ENCODE measurements at regions not wholly inside any gene's neighbourhood (a gene's known extent, or its start where the extent isn't known, plus 50 kb on each side); places are given as distances from the start of the nearest gene placed in this dataset.

DNA sequence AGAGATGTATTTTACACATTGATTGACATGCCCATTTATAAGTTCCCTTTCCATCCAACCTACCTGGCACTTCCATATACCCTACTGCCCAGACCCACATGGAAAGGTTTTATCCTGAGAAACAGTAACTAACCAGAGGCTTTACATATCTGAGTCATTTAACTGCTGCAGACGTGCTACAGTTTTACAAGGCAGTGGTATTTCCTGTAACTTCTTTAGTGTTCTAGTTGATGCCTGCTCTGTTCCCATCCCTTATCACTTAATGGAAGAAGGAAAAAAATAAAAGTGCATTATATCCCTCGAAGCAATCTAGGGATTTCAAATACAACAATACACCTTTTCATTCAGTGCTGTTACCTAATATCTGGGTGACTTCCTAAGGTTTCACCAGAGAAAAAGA is 107.1 kb downstream of the TMCO5A start:
- Histone ChIP-seq H3K4me3 (replicated peaks in 1 of 3; ENCODE audit: insufficient read depth in 1 of 3, low read depth in 1 of 3, low read length in 3 of 3) (no peak overlapping the region), H3K79me2 (ENCODE audit: control insufficient read depth, insufficient read depth, low read length) (no peaks in the 10 kb centered on the region), H2AFZ (ENCODE audit: low read depth, low read length) (no peak overlapping the region), H3K9me3 (replicated peaks; ENCODE audit: control insufficient read depth, insufficient read depth, low read length) (no peaks in the 10 kb centered on the region), H3K4me1 (ENCODE audit: control insufficient read depth, extremely low read depth, insufficient read depth, low read length) (peaks cover 23% of the 10 kb centered on the region), H3K27ac (ENCODE audit: insufficient read depth, low read depth, low read length) (no peak overlapping the region), H3K9me1 (replicated peaks; ENCODE audit: control insufficient read depth, extremely low read depth, insufficient read depth, low read length) (no peaks in the 10 kb centered on the region), H3K36me3 (ENCODE audit: control insufficient read depth in 2 of 2, extremely low read depth in 1 of 2, insufficient read depth in 2 of 2, low read length in 2 of 2) (no peaks in the 10 kb centered on the region), H4K20me1 (replicated peaks; ENCODE audit: control insufficient read depth, extremely low read depth, insufficient read depth, low read length) (no peaks in the 10 kb centered on the region), H3K27me3 (ENCODE audit: control insufficient read depth in 2 of 2, insufficient read depth in 2 of 2, low read length in 2 of 2) (no peaks in the 10 kb centered on the region), H3K4me2 (ENCODE audit: insufficient read depth, low read length) (no peak overlapping the region), H3K9ac (replicated peaks; ENCODE audit: extremely low read depth, insufficient read depth, low read length) (no peak overlapping the region)
- FAIRE-seq, result peak; percentile 92
- intact Hi-C loops (cut with micrococcal nuclease), result no loop called here
- DNase-seq (ENCODE audit: low read depth, low spot score), result peak; percentile 52
- BruUV-seq (replicated peaks), result no TSS peak
- POLR2A ChIA-PET, result no interaction called here
- TF ChIP-seq FOS (IDR thresholded peaks at IDR 0.05; ENCODE audit: borderline replicate concordance, insufficient read depth, low read length) (peak; percentile 66), POLR2A (IDR thresholded peaks at IDR 0.05; ENCODE audit: low read depth, low read length) (no peak)
- CTCF ChIA-PET, result interaction anchor here (1.0 to 1.1 kb wide), 2 partner anchors 28 to 31 kb away, joined by 3 read pairs; no protein-coding TSS in a partner anchor
- dilution Hi-C loops (cut with MboI; ENCODE audit: extremely low pct_ligation_motif_present, low sequenced_read_pairs), result no loop called here

DNA sequence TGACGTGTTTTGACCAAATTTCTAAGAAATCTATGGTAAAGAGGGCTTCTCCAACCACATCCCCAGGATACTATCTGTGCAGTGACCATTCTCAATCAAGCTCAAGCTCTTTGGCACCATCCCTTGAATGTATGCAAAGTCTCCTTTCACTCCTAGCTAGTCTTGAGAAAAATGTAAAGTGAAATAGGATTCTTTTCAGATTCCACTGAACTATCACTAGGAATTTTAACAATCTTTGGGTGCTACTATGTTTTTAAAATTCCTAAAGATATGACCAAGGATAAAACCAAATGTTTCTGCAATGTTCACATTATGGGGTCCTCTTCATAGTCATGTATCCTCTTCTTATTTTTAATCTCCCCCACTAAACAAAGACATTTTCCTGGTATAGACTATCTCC is 107.8 kb downstream of the TMCO5A start:
- no peak for FAIRE-seq
- TF ChIP-seq, protein P1, sequence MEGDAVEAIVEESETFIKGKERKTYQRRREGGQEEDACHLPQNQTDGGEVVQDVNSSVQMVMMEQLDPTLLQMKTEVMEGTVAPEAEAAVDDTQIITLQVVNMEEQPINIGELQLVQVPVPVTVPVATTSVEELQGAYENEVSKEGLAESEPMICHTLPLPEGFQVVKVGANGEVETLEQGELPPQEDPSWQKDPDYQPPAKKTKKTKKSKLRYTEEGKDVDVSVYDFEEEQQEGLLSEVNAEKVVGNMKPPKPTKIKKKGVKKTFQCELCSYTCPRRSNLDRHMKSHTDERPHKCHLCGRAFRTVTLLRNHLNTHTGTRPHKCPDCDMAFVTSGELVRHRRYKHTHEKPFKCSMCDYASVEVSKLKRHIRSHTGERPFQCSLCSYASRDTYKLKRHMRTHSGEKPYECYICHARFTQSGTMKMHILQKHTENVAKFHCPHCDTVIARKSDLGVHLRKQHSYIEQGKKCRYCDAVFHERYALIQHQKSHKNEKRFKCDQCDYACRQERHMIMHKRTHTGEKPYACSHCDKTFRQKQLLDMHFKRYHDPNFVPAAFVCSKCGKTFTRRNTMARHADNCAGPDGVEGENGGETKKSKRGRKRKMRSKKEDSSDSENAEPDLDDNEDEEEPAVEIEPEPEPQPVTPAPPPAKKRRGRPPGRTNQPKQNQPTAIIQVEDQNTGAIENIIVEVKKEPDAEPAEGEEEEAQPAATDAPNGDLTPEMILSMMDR (IDR thresholded peaks at IDR 0.05; ENCODE audit: extremely low read depth in 1 of 2, insufficient read depth in 1 of 2, low read depth in 1 of 2, low read length in 2 of 2), result no peak
- TF ChIP-seq POLR2A (IDR thresholded peaks at IDR 0.05; ENCODE audit: low read depth, low read length) (no peak), POLR2AphosphoS5 (IDR thresholded peaks at IDR 0.05; ENCODE audit: insufficient read depth, low read depth, low read length) (no peak), FOS (IDR thresholded peaks at IDR 0.05; ENCODE audit: borderline replicate concordance, insufficient read depth, low read length) (no peak), GATA2 (IDR thresholded peaks at IDR 0.05; ENCODE audit: insufficient read depth, insufficient read length, low read depth, low read length) (no peak), JUN (IDR thresholded peaks at IDR 0.05; ENCODE audit: borderline replicate concordance, insufficient read depth, insufficient read length, low read depth) (no peak), MYC (IDR thresholded peaks at IDR 0.05; ENCODE audit: low read depth, low read length) (no peak), EZH2 (IDR thresholded peaks at IDR 0.05; ENCODE audit: borderline replicate concordance, low read depth, low read length, severe bottlenecking) (no peak)
- TF ChIP-seq, protein P2, sequence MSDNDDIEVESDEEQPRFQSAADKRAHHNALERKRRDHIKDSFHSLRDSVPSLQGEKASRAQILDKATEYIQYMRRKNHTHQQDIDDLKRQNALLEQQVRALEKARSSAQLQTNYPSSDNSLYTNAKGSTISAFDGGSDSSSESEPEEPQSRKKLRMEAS (IDR thresholded peaks at IDR 0.05; ENCODE audit: insufficient read depth, insufficient read length), result no peak
- dilution Hi-C loops (cut with MboI; ENCODE audit: extremely low pct_ligation_motif_present, low sequenced_read_pairs), result no loop called here

More for the DNA sequence above, 107.8 kb downstream of the TMCO5A start:
- H4K20me1 ChIP-seq (replicated peaks; ENCODE audit: control insufficient read depth, extremely low read depth, insufficient read depth, low read length), result no peaks in the 10 kb centered on the region
- peak overlapping the region; percentile 39 for H3K27ac ChIP-seq (ENCODE audit: insufficient read depth, low read depth, low read length)
- H3K4me3 ChIP-seq (replicated peaks in 1 of 3; ENCODE audit: insufficient read depth in 1 of 3, low read depth in 1 of 3, low read length in 3 of 3), result no peak overlapping the region
- no peak overlapping the region for H3K4me2 ChIP-seq (ENCODE audit: insufficient read depth, low read length)
- H3K36me3 ChIP-seq (ENCODE audit: control insufficient read depth in 2 of 2, extremely low read depth in 1 of 2, insufficient read depth in 2 of 2, low read length in 2 of 2), result no peaks in the 10 kb centered on the region
- H3K9me1 ChIP-seq (replicated peaks; ENCODE audit: control insufficient read depth, extremely low read depth, insufficient read depth, low read length), result no peaks in the 10 kb centered on the region
- BruUV-seq (replicated peaks), result no TSS peak
- CTCF ChIA-PET, result interaction anchor here (1.0 to 1.1 kb wide), 2 partner anchors 28 to 30 kb away, joined by 3 read pairs; no protein-coding TSS in a partner anchor
- no peak overlapping the region for H2AFZ ChIP-seq (ENCODE audit: low read depth, low read length)
- no peak for DNase-seq (ENCODE audit: low read depth, low spot score)
- POLR2A ChIA-PET, result no interaction called here
- intact Hi-C loops (cut with micrococcal nuclease), result no loop called here
- H3K4me1 ChIP-seq (ENCODE audit: control insufficient read depth, extremely low read depth, insufficient read depth, low read length), result peaks cover 23% of the 10 kb centered on the region
- no peaks in the 10 kb centered on the region for H3K27me3 ChIP-seq (ENCODE audit: control insufficient read depth in 2 of 2, insufficient read depth in 2 of 2, low read length in 2 of 2)
- H3K9ac ChIP-seq (replicated peaks; ENCODE audit: extremely low read depth, insufficient read depth, low read length), result no peak overlapping the region
- no peaks in the 10 kb centered on the region for H3K79me2 ChIP-seq (ENCODE audit: control insufficient read depth, insufficient read depth, low read length)
- no peaks in the 10 kb centered on the region for H3K9me3 ChIP-seq (replicated peaks; ENCODE audit: control insufficient read depth, insufficient read depth, low read length)

All from endothelial cell of umbilical vein (primary cell).